Mesendoderm (in vitro differentiated cells): ENCODE measurements at regions not wholly inside any gene's neighbourhood (a gene's known extent, or its start where the extent isn't known, plus 50 kb on each side); places are given as distances from the start of the nearest gene placed in this dataset.

ENCODE experiments used
- DNase-seq: peaks from one replicate; pipeline ENCODE4 v3.0.0; 2013
- H2AK5ac ChIP-seq: 2 replicates; pipeline ENCODE4 v1.6.1; 2013; ENCODE audit warnings: low read length, inconsistent platforms
- H2BK120ac ChIP-seq: 2 replicates; pipeline ENCODE4 v1.6.1; 2013; ENCODE audit warnings: low read depth, mild to moderate bottlenecking, low read length, moderate library complexity, mixed read lengths
- H2BK15ac ChIP-seq: replicated peaks from 2 replicates; pipeline ENCODE4 v1.6.1; 2013; ENCODE audit warnings: low read depth, mild to moderate bottlenecking, moderate library complexity
- H2BK5ac ChIP-seq: 2 replicates; pipeline ENCODE4 v1.6.1; 2013; ENCODE audit warnings: low read length, inconsistent platforms
- H3K18ac ChIP-seq: 2 replicates; pipeline ENCODE4 v1.6.1; 2013; ENCODE audit warnings: mild to moderate bottlenecking, low read length, mixed read lengths
- H3K23ac ChIP-seq: one replicate; pipeline ENCODE4 v1.6.1; 2013; ENCODE audit warnings: low read length
- H3K27ac ChIP-seq: 2 replicates; pipeline ENCODE4 v1.5.1; 2013; ENCODE audit warnings: low read depth, mild to moderate bottlenecking, inconsistent platforms, low read length, moderate library complexity
- H3K27me3 ChIP-seq: 2 replicates; pipeline ENCODE4 v1.6.1; 2013; ENCODE audit warnings: low read length, control low read depth, mild to moderate bottlenecking, inconsistent platforms; ENCODE audit not compliant: insufficient read depth, poor library complexity
- H3K36me3 ChIP-seq: 2 replicates; pipeline ENCODE4 v1.6.1; 2013; ENCODE audit warnings: low read length, inconsistent platforms; ENCODE audit not compliant: control insufficient read depth, insufficient read depth
- H3K4ac ChIP-seq: one replicate; pipeline ENCODE4 v1.6.1; 2013; ENCODE audit warnings: low read depth, mild to moderate bottlenecking, low read length, moderate library complexity
- H3K4me1 ChIP-seq: 2 replicates; pipeline ENCODE4 v1.6.1; 2013; ENCODE audit warnings: low read depth, low read length, inconsistent platforms; ENCODE audit not compliant: control insufficient read depth
- H3K4me2 ChIP-seq: 2 replicates; pipeline ENCODE4 v1.6.1; 2013; ENCODE audit warnings: low read length
- H3K4me3 ChIP-seq: 2 replicates; pipeline ENCODE4 v1.5.1; 2013; ENCODE audit warnings: mild to moderate bottlenecking, low read length
- H3K56ac ChIP-seq: one replicate; pipeline ENCODE4 v1.6.1; 2013; ENCODE audit warnings: low read length
- H3K79me1 ChIP-seq: 2 replicates; pipeline ENCODE4 v1.6.1; 2013; ENCODE audit warnings: low read length, inconsistent platforms
- H3K79me2 ChIP-seq: 2 replicates; pipeline ENCODE4 v1.6.1; 2013; ENCODE audit warnings: mild to moderate bottlenecking, low read length; ENCODE audit not compliant: control insufficient read depth, insufficient read depth
- H3K9ac ChIP-seq: 2 replicates; pipeline ENCODE4 v1.6.1; 2013; ENCODE audit warnings: low read length, inconsistent platforms
- H4K5ac ChIP-seq: one replicate; pipeline ENCODE4 v1.6.1; 2013; ENCODE audit warnings: low read length
- H4K8ac ChIP-seq: one replicate; pipeline ENCODE4 v1.6.1; 2013; ENCODE audit warnings: low read depth, mild to moderate bottlenecking, control low read depth, low read length, moderate library complexity
- WGBS: extraction: QIAGEN DNeasy Blood & Tissue Kit; methylation state at CpG from one replicate; pipeline ENCODE4 v1.1.7; 2013; ENCODE audit warnings: low lambda C conversion rate, missing lambda C conversion rate; ENCODE audit not compliant: insufficient coverage; ENCODE audit errors: extremely low coverage; 5-methylcytosine and 5-hydroxymethylcytosine counted together

DNA sequence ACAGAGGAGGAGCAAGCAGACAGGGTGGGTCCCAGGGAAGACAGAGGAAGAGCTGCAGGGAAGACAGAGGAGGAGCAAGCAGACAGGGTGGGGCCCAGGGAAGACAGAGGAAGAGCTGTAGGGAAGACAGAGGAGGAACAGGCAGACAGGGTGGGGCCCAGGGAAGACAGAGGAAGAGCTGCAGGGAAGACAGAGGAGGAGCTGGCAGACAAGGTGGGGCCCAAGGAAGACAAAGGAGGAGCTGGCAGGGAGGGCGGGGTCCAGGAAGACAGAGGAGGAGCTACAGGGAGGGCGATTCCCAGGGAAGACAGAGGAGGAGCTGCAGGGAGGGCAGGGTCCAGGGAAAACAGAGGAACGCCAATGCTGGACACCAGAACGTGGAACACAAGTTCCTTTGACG, 66.5 kb downstream of the PLXNA1 start:
- Histone ChIP-seq H2BK15ac (no peak overlapping the region), H3K56ac (no peak overlapping the region), H3K9ac (no peak overlapping the region), H3K79me2 (no peaks in the 10 kb centered on the region), H4K5ac (no peak overlapping the region), H3K4me3 (no peak overlapping the region), H2BK120ac (no peak overlapping the region), H3K27ac (no peak overlapping the region), H3K4me1 (no peaks in the 10 kb centered on the region), H3K4me2 (no peak overlapping the region), H3K36me3 (no peaks in the 10 kb centered on the region), H3K23ac (no peak overlapping the region), H2BK5ac (no peak overlapping the region), H4K8ac (no peak overlapping the region), H3K79me1 (no peaks in the 10 kb centered on the region), H2AK5ac (no peak overlapping the region), H3K4ac (no peak overlapping the region), H3K27me3 (no peaks in the 10 kb centered on the region), H3K18ac (no peak overlapping the region)
- peak; percentile 63 for DNase-seq
- WGBS: no CpG with 5 or more reads among the region's 5 CpGs

DNA sequence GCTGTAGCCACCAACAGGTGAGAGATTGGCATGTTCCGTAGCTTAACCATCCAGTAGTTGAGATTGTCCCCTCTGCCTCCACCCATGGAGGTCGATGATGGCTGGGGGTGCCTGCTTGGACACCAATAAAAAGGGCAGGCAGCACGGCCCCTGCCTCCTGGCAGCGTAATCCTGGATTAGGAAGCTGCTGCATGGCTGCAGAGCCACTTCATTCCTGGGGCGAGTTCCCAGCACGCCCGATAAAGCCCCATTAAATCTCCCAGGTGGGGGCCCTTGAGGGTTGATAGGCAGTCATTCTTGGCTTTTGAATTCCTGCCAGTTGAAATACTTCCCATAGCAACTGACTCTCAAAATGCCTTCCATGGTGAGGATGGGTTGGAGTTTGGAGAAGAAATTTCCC, 67.8 kb downstream of the PLXNA1 start:
- no peak for DNase-seq
- no peak overlapping the region for H3K4me3 ChIP-seq
- no peaks in the 10 kb centered on the region for H3K36me3 ChIP-seq
- H3K4ac ChIP-seq: no peak overlapping the region
- H3K56ac ChIP-seq: no peak overlapping the region
- H4K8ac ChIP-seq: no peak overlapping the region
- H3K18ac ChIP-seq: no peak overlapping the region
- no peak overlapping the region for H3K9ac ChIP-seq
- H3K79me1 ChIP-seq: no peaks in the 10 kb centered on the region
- H3K27me3 ChIP-seq: no peaks in the 10 kb centered on the region
- no peak overlapping the region for H3K27ac ChIP-seq
- no peak overlapping the region for H2BK120ac ChIP-seq
- H2BK15ac ChIP-seq: no peak overlapping the region
- no peak overlapping the region for H4K5ac ChIP-seq
- H3K4me2 ChIP-seq: no peak overlapping the region
- no peak overlapping the region for H2BK5ac ChIP-seq
- H3K4me1 ChIP-seq: no peaks in the 10 kb centered on the region
- no CpG with 5 or more reads among the region's 7 CpGs for WGBS
- H3K79me2 ChIP-seq: no peaks in the 10 kb centered on the region
- no peak overlapping the region for H3K23ac ChIP-seq
- no peak overlapping the region for H2AK5ac ChIP-seq

DNA sequence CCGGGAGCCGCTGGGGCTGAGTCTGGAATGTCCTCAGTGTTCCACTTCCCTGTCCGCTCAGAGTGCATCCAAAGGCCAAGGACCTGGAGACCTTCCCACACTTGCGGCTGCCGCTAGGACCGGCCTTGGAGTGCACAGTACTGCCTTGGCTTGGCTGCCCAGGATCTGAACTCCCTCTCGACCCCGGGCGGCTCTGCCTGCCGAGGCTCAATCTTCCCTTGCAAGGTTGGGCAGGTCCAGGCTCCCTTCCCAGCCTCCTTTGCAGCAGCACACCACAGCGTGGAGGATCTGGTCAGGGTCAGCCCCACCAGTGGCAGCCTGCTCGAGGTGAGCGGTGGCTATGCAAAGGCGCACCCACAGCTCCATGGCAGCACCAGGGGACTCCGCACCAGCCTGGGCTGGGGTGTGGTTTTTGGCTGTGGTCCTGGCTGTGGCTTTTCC, 69.2 kb downstream of the PLXNA1 start:
- Histone ChIP-seq H4K5ac (no peak overlapping the region), H3K27me3 (no peaks in the 10 kb centered on the region), H3K4ac (no peak overlapping the region), H2AK5ac (no peak overlapping the region), H3K79me2 (no peaks in the 10 kb centered on the region), H3K36me3 (no peaks in the 10 kb centered on the region), H3K4me1 (no peaks in the 10 kb centered on the region), H2BK15ac (no peak overlapping the region), H3K56ac (no peak overlapping the region), H4K8ac (no peak overlapping the region), H3K27ac (no peak overlapping the region), H3K23ac (no peak overlapping the region), H3K9ac (no peak overlapping the region), H2BK120ac (no peak overlapping the region), H3K18ac (no peak overlapping the region), H2BK5ac (no peak overlapping the region), H3K79me1 (no peaks in the 10 kb centered on the region), H3K4me3 (no peak overlapping the region), H3K4me2 (no peak overlapping the region)
- no peak for DNase-seq
- no CpG with 5 or more reads among the region's 15 CpGs for WGBS

DNA sequence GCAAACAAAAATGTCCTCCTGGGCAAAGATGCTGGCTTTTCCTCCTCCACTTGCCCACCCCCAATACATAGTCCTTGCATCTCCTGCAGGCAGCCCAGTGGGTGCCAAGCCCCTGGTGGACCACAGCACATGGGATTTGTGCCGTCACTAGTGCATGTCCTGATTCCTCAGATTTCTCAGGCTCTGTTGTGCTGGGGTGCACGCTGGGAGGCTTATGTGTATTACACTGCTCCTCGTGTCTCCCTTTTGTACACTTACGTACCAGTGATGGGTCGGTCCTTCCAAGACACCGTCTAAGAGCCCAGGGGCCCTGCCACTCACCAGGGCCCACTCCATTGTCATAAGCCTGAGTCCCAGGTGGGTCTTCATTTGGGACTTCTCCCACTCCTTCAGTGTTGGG, 70.1 kb downstream of the PLXNA1 start:
- H3K4me2 ChIP-seq: no peak overlapping the region
- no CpG with 5 or more reads among the region's 6 CpGs for WGBS
- DNase-seq: no peak

DNA sequence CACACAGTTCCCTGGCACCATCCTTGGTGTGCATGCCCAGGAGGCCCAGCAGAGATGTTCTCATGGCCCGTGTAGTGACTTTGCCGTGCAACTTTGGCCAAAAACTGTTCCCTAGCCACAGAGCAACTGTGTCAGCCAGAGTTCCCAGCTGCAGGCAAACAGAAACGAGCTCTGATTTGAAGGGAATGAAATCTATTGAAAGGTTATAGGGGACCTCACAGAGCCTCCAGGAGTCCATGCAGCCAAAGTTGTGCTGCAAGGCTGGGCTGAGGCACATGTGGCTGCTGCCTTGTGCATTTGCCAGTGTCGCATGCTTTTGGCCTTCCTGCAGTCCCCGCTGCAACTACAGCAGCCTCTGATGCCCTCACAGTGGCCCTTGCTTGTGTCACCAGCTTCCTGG, 70.5 kb downstream of the PLXNA1 start:
- Histone ChIP-seq H3K79me1 (no peaks in the 10 kb centered on the region), H2BK120ac (no peak overlapping the region), H2AK5ac (no peak overlapping the region), H4K5ac (no peak overlapping the region), H3K36me3 (no peaks in the 10 kb centered on the region), H3K27ac (no peak overlapping the region), H3K9ac (no peak overlapping the region), H3K23ac (no peak overlapping the region), H2BK5ac (no peak overlapping the region), H3K27me3 (no peaks in the 10 kb centered on the region), H4K8ac (no peak overlapping the region), H3K18ac (no peak overlapping the region), H3K79me2 (no peaks in the 10 kb centered on the region), H3K4ac (no peak overlapping the region), H3K4me3 (no peak overlapping the region), H3K4me1 (no peaks in the 10 kb centered on the region), H3K4me2 (no peak overlapping the region), H2BK15ac (no peak overlapping the region), H3K56ac (no peak overlapping the region)
- DNase-seq: no peak
- WGBS: no CpG with 5 or more reads among the region's 5 CpGs

More for the DNA sequence above, 70.1 kb downstream of the PLXNA1 start:
- Histone ChIP-seq H2BK120ac (no peak overlapping the region), H3K79me2 (no peaks in the 10 kb centered on the region), H2BK15ac (no peak overlapping the region), H3K79me1 (no peaks in the 10 kb centered on the region), H3K27me3 (no peaks in the 10 kb centered on the region), H4K8ac (no peak overlapping the region), H2BK5ac (no peak overlapping the region), H3K9ac (no peak overlapping the region), H3K4ac (no peak overlapping the region), H3K27ac (no peak overlapping the region), H3K18ac (no peak overlapping the region), H3K4me1 (no peaks in the 10 kb centered on the region), H3K36me3 (no peaks in the 10 kb centered on the region), H3K4me3 (no peak overlapping the region), H3K23ac (no peak overlapping the region), H2AK5ac (no peak overlapping the region), H3K56ac (no peak overlapping the region), H4K5ac (no peak overlapping the region)

DNA sequence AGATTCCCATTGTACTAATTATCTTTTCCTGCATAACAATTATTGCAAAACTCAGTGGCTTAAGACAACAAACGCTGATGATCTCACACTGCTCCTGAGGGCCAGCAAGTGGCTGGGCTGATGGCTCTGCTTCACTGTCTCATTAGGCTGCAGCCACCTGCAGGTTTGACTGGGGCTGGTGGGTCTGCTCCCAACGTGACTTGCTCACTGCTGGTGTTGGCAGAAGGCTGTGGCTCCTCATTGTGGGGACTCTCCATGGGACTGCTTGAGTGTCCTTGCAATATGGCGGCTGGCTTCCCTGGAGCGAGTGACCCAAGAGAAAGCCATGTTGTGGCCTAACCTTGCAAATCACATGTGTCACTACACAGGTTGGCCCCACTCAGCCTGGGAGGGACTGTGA, 71.1 kb downstream of the PLXNA1 start:
- Histone ChIP-seq H3K56ac (no peak overlapping the region), H3K79me1 (no peaks in the 10 kb centered on the region), H3K36me3 (no peaks in the 10 kb centered on the region), H3K23ac (no peak overlapping the region), H4K5ac (no peak overlapping the region), H3K79me2 (no peaks in the 10 kb centered on the region), H3K18ac (no peak overlapping the region), H2AK5ac (no peak overlapping the region), H2BK5ac (no peak overlapping the region), H3K4me1 (no peaks in the 10 kb centered on the region), H3K4me2 (no peak overlapping the region), H4K8ac (no peak overlapping the region), H3K27ac (no peak overlapping the region), H3K9ac (no peak overlapping the region), H2BK15ac (no peak overlapping the region), H3K27me3 (no peaks in the 10 kb centered on the region), H2BK120ac (no peak overlapping the region), H3K4me3 (no peak overlapping the region), H3K4ac (no peak overlapping the region)
- no peak for DNase-seq
- no CpG with 5 or more reads among the region's 4 CpGs for WGBS
